ENCODE measurements at regions not wholly inside any gene's neighbourhood (a gene's known extent, or its start where the extent isn't known, plus 50 kb on each side); places are given as distances from the start of the nearest gene placed in this dataset.
"Not testable (repeated sequence)": the region's sequence is repeated elsewhere in the genome, so short reads cannot be mapped to it uniquely, and the experiment has no call there.

GRCh38 chr21:17088500-17088899 is 424.3 kb upstream of the CXADR start:
- no peak for DNase-seq

DNA sequence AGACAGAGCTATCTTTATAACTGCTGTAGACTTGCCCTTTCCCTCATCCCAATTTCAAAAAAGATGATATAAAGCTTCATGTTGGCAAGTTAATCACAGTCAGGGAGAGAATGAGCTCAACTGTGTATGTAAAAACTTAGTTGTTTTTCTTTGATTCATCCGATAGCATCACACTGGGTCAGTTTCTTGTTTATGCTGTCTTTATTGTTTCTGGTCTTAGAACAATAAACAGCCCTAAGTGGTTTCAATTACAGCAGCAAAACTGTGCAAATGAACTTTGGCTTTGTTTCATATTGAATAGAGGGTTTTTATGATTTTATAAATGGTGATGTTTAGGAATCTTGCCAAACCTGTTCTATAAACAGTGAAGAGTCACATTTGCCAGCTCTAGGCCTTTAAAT is 423.8 kb upstream of the CXADR start:
- no peak for DNase-seq

- DNase-seq: no peak
Measured at GRCh38 chr21:17101696-17102095, 411.1 kb upstream of the CXADR start.

DNA sequence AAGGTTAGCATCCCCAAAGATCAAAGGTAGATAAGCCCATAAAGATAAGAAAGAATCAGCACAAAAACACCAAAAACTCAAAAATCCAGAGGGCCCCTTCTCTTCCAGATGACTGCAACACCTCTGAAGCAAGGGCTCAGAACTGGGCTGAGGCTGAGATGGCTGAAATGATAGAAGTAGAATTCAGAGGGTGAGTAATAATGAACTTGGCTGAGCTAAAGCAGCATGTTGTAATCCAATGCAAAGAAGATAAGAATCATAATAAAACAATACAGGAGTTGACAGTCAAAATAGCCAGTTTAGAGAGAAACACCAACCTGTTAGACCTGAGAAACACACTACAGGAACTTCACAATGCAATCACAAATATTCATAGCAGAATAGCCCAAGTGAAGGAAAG is 406.9 kb upstream of the CXADR start:
- no peak for DNase-seq

DNA sequence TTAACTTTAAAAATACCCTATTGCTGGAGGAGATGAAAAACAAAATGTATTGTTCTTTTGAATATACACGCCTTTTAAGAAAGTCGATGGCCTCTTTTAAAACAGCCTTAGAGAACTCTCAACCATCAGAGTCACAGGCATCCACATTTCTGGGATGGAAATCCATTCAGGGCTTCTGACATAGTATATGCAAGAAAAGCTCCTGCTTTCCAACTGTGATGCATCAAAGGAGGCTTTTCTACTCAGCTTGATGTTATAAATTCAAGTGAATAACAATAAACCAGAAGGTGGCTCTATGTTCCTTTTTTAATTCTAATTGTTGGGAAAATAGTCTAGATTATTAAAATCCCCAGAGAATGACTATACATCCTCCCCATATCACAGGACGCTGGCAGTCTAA is 398.8 kb upstream of the CXADR start:
- DNase-seq: no peak

DNA sequence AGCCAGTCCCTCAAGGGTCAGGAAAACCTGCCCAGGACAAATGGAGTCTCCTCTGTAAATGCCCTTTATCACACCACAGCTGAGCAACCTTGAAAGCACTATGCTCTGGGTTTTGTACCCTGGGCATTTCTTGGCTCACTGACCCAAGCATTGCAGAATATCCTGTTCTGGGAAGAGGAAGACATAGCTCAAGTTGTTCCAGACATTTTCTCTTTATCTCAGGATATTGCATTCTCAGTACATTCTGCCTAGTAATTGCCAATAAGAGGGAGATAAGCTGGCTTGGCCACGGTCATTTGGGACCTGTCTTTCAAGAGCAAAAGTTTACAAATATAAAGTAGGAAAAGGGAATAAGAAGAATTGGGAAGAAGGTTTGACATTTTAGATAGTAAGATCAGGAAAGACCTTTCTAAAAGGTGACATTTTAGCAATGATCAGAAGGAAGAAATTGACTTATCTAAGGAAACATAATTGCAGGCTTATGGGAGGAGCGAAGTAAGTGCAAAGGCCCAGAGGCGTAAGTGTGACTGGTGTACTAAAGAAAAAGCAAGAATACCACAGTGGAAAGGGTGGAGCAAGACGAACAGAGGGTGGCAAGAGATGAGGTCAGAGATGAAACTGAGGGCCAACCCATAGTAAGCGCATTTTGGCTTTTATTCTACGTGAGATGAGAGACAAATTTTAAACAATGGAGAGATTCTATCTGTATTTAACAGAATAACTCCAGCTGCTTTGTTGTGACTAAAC is 394.0 kb upstream of the CXADR start:
- DNase-seq: no peak

GRCh38 chr21:17119466-17120297 is 393.2 kb upstream of the CXADR start:
- no peak for DNase-seq

DNA sequence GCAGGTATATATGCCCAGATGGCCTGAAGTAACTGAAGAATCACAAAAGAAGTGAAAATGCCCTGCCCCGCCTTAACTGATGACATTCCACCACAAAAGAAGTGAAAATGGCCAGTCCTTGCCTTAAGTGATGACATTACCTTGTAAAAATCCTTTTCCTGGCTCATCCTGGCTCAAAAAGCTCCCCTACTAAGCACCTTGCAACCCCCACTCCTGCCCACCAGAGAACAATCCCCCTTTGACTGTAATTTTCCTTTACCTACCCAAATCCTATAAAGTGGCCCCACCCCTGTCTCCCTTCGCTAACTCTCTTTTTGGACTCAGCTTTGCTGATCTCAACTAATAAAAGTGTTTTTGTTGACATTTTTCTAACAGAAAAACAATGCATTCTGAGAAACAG is 385.4 kb upstream of the CXADR start:
- not testable (repeated sequence) for DNase-seq

- no peak for DNase-seq
Measured at GRCh38 chr21:17128132-17128531, 384.7 kb upstream of the CXADR start.

DNA sequence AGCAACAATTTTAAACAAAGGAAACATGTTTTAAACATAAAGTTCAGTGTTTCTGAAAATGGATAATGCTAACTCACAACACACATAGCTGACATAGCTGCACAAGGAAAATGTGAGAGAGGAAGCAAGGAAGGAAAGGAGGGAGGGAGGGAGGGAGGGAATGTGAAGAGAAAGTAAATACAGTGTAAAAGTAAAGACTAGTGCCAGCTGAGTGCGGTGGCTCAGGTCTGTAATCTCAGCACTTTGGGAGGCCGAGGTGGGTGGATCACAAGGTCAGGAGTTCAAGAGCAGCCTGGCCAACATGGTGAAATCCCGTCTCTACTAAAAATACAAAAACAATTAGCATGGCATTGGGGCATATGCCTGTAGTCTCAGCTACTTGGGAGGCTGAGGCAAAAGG is 373.7 kb upstream of the CXADR start:
- not testable (repeated sequence) for DNase-seq

- no peak for DNase-seq
Measured at GRCh38 chr21:17139696-17140095, 373.1 kb upstream of the CXADR start.

- no peak for DNase-seq
Measured at GRCh38 chr21:17146426-17146825, 366.4 kb upstream of the CXADR start.

GRCh38 chr21:17159697-17160096 is 353.1 kb upstream of the CXADR start:
- DNase-seq: no peak

GRCh38 chr21:17185674-17186073 is 327.2 kb upstream of the CXADR start:
- DNase-seq: no peak

DNA sequence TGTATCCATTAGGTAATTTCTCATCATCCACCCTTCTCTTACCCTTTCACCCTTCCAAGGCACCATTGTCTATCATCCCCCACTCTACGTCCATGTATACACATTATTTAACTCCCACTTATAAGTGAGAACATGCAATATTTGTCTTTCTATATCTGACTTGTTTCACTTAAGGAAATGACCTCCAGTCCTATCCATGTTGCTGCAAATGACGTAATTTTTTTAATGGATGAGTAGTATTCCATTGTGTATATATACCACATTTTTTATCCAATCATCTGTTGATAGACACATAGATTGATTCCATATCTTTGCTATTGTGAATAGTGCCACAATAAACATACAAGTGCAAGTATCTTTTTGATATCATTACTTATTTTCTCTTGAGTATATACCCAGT is 322.9 kb upstream of the CXADR start:
- DNase-seq: no peak

DNA sequence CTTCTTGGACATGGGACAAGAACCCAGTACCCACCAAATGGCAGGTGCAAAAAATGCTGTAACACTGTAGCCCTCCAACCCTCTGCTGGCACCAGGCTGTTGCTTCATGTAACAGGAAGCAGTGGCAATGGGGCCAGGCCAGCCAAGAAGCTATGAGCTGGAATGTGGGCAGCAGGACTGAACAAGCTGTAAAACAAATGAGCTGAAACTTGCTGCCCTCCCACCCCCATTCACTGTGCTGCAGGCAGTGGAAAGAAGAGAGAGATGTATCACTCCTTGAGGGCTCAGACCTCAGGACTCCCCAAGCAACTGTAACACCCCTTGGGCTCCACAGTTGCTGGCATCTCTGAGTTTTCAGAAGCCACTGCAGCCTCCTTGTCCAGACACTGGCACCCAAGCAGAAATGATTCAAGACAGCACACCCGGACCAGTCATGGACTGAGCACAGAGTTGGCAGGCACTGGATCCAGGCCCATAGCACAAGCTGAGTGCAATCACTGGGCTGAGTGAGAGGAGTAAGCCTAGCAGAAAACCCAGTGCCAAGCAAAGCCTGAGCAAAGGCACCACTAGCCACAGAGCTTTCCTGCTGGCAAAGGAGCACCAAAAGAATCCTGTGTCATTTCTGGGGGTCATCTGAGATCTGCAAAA is 321.4 kb upstream of the CXADR start:
- DNase-seq: no peak

DNA sequence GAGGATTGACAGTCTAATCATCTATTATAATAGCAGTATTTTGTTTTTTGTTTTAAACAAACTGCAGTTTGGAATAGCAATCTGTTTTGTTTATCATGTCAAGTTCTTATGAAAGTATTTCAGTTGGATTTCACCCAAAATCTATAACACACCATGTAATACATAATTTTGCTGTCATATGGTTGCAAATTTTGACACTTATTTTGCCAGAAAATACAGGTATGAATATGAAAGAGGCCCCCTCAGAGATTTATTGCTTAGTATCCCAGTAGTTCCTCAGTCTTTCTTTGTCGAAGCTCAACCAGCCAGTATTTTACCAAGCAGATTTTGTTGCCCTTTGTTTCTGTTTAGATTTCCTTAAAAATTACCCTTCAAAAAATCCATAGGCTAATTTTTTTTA is 317.5 kb upstream of the CXADR start:
- no peak for DNase-seq

GRCh38 chr21:17195976-17196375 is 316.9 kb upstream of the CXADR start:
- DNase-seq: no peak

DNA sequence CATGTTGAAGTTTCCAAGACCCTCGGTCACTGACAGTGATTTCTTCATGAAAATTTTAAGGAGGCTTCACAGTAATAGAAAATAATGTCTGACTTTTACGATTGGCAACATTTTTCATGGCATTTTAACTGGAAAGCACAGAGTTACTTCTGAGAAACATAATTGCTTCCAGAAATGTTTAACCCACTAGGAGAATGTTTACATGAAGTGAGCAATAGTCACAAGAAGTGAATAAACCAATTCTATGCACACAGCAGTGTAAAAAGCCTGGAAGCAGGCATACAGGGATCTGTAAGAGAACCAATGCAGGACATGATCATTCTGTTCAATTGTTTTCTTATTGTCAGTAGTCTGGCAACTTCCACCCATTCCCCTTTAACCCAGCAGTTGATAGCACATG is 316.2 kb upstream of the CXADR start:
- no peak for DNase-seq

DNA sequence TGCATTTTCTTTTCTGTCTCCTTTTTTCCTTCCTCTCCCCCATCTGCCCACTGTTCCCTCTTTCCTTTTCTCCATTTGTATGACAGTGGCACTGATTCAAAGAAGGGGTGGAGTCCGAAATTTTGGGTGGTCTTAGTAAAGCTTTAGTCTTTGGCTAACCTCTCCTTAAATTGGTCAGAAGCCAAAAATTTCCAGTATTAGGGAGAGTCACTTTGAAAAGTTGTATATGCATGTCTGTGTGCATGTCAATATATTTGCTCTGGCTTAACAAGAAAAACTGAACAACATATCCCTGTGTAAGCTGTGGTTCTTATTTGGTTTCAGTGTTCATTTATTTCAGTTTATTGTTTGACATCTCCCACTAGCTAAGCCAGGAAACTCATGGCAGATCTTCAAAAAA is 314.8 kb upstream of the CXADR start:
- no peak for DNase-seq

GRCh38 chr21:17200250-17200649 is 312.6 kb upstream of the CXADR start:
- no peak for DNase-seq

DNA sequence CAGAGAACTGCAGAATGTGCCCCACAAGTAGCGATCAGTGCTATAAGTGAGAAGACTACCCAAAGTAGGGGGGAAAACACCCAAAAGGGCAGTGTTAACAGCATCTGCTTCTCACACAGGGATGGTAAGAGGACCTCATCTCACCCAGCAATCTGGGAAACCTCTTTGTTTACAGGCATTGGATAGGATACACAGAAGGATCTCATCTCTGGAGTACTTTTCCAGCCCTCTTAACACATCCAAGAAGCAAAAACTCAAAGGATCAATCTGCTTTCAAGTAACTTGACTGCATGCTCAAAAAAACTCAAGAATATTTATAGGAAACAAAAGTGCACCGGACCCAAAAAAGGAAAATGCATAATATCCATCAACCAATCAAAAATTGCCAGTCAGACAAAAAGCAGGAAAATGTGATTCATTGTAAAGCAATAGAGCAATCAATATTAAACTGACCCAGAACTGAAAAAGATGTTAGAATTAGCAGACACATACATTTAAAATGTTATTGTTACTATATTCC is 311.0 kb upstream of the CXADR start:
- DNase-seq: no peak

DNA sequence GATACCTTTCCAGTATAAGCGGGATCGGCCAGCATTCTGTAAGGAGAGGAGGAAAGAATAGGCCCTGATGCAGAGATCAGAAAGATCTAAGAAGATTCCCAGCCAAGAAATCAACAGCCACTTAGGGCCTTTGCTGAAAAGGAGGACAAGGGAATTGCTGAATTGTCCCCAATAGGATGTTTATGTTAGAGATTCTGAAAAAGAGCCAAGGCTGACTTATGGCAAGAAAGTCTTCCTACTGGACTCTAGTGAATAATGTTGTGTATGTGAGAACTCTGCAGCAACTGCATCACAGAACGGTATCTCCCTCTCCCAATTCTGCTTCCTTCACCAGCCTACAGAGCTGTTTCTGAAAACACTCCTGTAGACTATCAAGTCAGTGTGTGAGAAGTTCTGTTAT is 298.0 kb upstream of the CXADR start:
- DNase-seq: no peak

GRCh38 chr21:17219050-17219449 is 293.8 kb upstream of the CXADR start:
- not testable (repeated sequence) for DNase-seq

All from suppressor macrophage treated with lipopolysaccharide for 1 hour (primary cell).